ENCODE measurements at regions not wholly inside any gene's neighbourhood (a gene's known extent, or its start where the extent isn't known, plus 50 kb on each side); places are given as distances from the start of the nearest gene placed in this dataset.
A peak's percentile ranks its signal among the peaks of the same experiment; 100 is the strongest.

DNA sequence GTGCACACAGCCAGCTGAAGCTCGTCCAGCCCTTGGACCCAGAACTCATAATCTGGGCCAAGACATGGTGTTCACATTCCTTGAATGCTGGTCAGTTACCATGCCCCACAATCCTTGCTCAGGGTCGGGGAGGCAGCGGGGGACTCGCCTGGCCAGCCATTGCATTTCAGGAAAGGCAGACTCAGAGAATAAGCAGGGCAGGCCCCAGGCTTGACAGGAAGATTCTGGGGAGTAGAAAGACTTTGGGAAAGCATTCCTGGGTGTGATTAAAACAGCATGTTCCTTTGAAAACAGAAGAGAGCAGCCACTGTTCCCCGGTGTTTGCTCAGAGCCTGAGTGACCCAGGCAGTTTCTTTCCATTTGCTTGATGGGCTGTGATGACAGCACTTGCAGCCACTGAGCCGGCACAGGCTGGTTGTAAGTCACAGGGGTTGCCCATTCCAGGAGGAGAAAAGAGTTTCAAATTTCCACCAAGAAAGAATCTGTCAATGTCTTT lies 473.7 kb downstream of the TYW1 start:
- no peak for TF ChIP-seq ZNF600 (tag by site-specific recombination; IDR thresholded peaks at IDR 0.05)
- TF ChIP-seq ZNF621 (tag by site-specific recombination; IDR thresholded peaks at IDR 0.05) = no peak
- no peak for TF ChIP-seq ZNF146 (tag by site-specific recombination; IDR thresholded peaks at IDR 0.05)
- TF ChIP-seq ZNF138 (tag by site-specific recombination; IDR thresholded peaks at IDR 0.05; ENCODE audit: borderline replicate concordance) = no peak
- no peak for TF ChIP-seq ZBTB8A (tag by site-specific recombination; IDR thresholded peaks at IDR 0.05)
- TF ChIP-seq MYNN (tag by site-specific recombination; IDR thresholded peaks at IDR 0.05; ENCODE audit: borderline replicate concordance) = no peak
- no peak for TF ChIP-seq ZNF404 (tag by site-specific recombination; IDR thresholded peaks at IDR 0.05)
- no peak for TF ChIP-seq ZSCAN23 (tag by site-specific recombination; IDR thresholded peaks at IDR 0.05)
- TF ChIP-seq, protein P1, sequence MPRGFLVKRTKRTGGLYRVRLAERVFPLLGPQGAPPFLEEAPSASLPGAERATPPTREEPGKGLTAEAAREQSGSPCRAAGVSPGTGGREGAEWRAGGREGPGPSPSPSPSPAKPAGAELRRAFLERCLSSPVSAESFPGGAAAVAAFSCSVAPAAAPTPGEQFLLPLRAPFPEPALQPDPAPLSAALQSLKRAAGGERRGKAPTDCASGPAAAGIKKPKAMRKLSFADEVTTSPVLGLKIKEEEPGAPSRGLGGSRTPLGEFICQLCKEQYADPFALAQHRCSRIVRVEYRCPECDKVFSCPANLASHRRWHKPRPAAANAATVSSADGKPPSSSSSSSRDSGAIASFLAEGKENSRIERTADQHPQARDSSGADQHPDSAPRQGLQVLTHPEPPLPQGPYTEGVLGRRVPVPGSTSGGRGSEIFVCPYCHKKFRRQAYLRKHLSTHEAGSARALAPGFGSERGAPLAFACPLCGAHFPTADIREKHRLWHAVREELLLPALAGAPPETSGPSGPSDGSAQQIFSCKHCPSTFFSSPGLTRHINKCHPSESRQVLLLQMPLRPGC (tag by site-specific recombination; IDR thresholded peaks at IDR 0.05) = no peak
- TF ChIP-seq, protein P2, sequence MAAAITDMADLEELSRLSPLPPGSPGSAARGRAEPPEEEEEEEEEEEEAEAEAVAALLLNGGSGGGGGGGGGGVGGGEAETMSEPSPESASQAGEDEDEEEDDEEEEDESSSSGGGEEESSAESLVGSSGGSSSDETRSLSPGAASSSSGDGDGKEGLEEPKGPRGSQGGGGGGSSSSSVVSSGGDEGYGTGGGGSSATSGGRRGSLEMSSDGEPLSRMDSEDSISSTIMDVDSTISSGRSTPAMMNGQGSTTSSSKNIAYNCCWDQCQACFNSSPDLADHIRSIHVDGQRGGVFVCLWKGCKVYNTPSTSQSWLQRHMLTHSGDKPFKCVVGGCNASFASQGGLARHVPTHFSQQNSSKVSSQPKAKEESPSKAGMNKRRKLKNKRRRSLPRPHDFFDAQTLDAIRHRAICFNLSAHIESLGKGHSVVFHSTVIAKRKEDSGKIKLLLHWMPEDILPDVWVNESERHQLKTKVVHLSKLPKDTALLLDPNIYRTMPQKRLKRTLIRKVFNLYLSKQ (tag by site-specific recombination; IDR thresholded peaks at IDR 0.05; ENCODE audit: borderline replicate concordance) = no peak
- no peak for TF ChIP-seq YY2 (tag by site-specific recombination; IDR thresholded peaks at IDR 0.05)
- no peak for TF ChIP-seq GLI2 (tag by site-specific recombination; IDR thresholded peaks at IDR 0.05; ENCODE audit: borderline replicate concordance, low read depth)
- TF ChIP-seq, protein P3, sequence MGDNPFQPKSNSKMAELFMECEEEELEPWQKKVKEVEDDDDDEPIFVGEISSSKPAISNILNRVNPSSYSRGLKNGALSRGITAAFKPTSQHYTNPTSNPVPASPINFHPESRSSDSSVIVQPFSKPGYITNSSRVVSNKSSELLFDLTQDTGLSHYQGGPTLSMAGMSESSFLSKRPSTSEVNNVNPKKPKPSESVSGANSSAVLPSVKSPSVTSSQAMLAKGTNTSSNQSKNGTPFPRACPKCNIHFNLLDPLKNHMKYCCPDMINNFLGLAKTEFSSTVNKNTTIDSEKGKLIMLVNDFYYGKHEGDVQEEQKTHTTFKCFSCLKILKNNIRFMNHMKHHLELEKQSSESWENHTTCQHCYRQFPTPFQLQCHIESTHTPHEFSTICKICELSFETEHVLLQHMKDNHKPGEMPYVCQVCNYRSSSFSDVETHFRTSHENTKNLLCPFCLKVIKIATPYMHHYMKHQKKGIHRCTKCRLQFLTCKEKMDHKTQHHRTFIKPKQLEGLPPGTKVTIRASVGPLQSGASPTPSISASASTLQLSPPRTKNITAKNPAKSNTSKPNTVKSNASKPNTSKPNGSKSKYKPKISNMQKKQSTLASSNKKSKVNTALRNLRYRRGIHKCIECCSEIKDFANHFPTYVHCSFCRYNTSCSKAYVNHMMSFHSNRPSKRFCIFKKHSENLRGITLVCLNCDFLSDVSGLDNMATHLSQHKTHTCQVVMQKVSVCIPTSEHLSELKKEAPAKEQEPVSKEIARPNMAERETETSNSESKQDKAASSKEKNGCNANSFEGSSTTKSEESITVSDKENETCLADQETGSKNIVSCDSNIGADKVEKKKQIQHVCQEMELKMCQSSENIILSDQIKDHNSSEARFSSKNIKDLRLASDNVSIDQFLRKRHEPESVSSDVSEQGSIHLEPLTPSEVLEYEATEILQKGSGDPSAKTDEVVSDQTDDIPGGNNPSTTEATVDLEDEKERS (tag by site-specific recombination; IDR thresholded peaks at IDR 0.05) = no peak
- TF ChIP-seq, protein P4, sequence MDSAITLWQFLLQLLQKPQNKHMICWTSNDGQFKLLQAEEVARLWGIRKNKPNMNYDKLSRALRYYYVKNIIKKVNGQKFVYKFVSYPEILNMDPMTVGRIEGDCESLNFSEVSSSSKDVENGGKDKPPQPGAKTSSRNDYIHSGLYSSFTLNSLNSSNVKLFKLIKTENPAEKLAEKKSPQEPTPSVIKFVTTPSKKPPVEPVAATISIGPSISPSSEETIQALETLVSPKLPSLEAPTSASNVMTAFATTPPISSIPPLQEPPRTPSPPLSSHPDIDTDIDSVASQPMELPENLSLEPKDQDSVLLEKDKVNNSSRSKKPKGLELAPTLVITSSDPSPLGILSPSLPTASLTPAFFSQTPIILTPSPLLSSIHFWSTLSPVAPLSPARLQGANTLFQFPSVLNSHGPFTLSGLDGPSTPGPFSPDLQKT (IDR thresholded peaks at IDR 0.05; ENCODE audit: borderline replicate concordance, low read depth, low read length) = no peak
- no peak for TF ChIP-seq ZNF423 (tag by site-specific recombination; IDR thresholded peaks at IDR 0.05)
- TF ChIP-seq YY1 (tag by site-specific recombination; IDR thresholded peaks at IDR 0.05) = no peak
- TF ChIP-seq TCF7L2 (IDR thresholded peaks at IDR 0.05; ENCODE audit: borderline replicate concordance, low read depth, low read length) = no peak
- TF ChIP-seq ZNF174 (tag by site-specific recombination; IDR thresholded peaks at IDR 0.05) = no peak
- H3K9me3 ChIP-seq (ENCODE audit: control insufficient read depth, insufficient read depth, low read depth, low read length) = no peaks in the 10 kb centered on the region
- ChIA-PET CTCF (no interaction called here), POLR2A (interaction anchor here (0.5 kb wide), 1 partner anchor 1741 kb away, joined by 4 read pairs; no protein-coding TSS in a partner anchor)
- no peaks in the 10 kb centered on the region for H3K36me3 ChIP-seq (ENCODE audit: control insufficient read depth in 2 of 2, insufficient read depth in 1 of 2, low read length in 2 of 2)
- no peak overlapping the region for H3K4me3 ChIP-seq (ENCODE audit: low read depth, low read length)
- H3K27ac ChIP-seq (ENCODE audit: extremely low read depth, low read depth, low read length) = no peak overlapping the region
- H3K4me1 ChIP-seq (ENCODE audit: control insufficient read depth, insufficient read depth, low read length) = no peaks in the 10 kb centered on the region

DNA sequence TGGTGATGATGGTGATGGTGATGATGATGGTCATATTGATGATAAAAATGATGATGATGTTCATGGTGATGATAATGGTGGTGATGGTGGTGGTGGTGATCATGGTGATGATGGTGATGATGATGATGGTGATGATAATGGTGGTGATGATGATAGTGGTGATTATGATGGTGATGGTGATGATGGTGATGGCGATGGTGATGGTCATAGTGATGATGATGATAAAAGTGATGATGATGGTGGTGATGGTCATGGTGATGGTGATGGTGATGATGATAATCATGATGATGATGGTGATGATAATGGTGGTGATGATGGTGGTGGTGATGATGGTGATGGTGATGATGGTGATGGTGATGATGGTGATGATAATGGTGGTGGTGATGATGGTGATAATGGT lies 478.7 kb downstream of the TYW1 start:
- Histone ChIP-seq H3K27ac (ENCODE audit: extremely low read depth, low read depth, low read length) (no peak overlapping the region), H3K4me1 (ENCODE audit: control insufficient read depth, insufficient read depth, low read length) (no peaks in the 10 kb centered on the region), H3K4me3 (ENCODE audit: low read depth, low read length) (no peak overlapping the region), H3K36me3 (ENCODE audit: control insufficient read depth in 2 of 2, insufficient read depth in 1 of 2, low read length in 2 of 2) (no peaks in the 10 kb centered on the region), H3K9me3 (ENCODE audit: control insufficient read depth, insufficient read depth, low read depth, low read length) (no peaks in the 10 kb centered on the region)
- TF ChIP-seq ZNF585B (tag by site-specific recombination; IDR thresholded peaks at IDR 0.05) = no peak
- TF ChIP-seq, protein P5, sequence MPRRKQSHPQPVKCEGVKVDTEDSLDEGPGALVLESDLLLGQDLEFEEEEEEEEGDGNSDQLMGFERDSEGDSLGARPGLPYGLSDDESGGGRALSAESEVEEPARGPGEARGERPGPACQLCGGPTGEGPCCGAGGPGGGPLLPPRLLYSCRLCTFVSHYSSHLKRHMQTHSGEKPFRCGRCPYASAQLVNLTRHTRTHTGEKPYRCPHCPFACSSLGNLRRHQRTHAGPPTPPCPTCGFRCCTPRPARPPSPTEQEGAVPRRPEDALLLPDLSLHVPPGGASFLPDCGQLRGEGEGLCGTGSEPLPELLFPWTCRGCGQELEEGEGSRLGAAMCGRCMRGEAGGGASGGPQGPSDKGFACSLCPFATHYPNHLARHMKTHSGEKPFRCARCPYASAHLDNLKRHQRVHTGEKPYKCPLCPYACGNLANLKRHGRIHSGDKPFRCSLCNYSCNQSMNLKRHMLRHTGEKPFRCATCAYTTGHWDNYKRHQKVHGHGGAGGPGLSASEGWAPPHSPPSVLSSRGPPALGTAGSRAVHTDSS (tag by site-specific recombination; IDR thresholded peaks at IDR 0.05) = peak; percentile 96
- ChIA-PET CTCF (no interaction called here), POLR2A (no interaction called here)

Measured in HEK293 (cell line).